H9 (cell line): ENCODE measurements at regions not wholly inside any gene's neighbourhood (a gene's known extent, or its start where the extent isn't known, plus 50 kb on each side); places are given as distances from the start of the nearest gene placed in this dataset.

ENCODE experiments used
- DNase-seq: peaks from one replicate; pipeline ENCODE4 v3.0.0-alpha.2; 2017
- H2AFZ ChIP-seq: one replicate; pipeline ENCODE4 v1.6.1; 2013; ENCODE audit warnings: mild to moderate bottlenecking, low read length, control low read depth, moderate library complexity
- H2AK5ac ChIP-seq: 2 replicates; pipeline ENCODE4 v1.6.1; 2013; ENCODE audit warnings: low read length, control low read depth, mixed read lengths; ENCODE audit not compliant: insufficient read length
- H2BK120ac ChIP-seq: one replicate; pipeline ENCODE4 v1.6.1; 2013; ENCODE audit warnings: low read depth, mild to moderate bottlenecking, low read length, control low read depth, inconsistent platforms; ENCODE audit not compliant: poor library complexity, severe bottlenecking
- H2BK12ac ChIP-seq: 2 replicates; pipeline ENCODE4 v1.6.1; 2013; ENCODE audit warnings: low read length, control low read depth, mixed read lengths, low read depth; ENCODE audit not compliant: insufficient read length
- H2BK15ac ChIP-seq: 2 replicates; pipeline ENCODE4 v1.6.1; 2013; ENCODE audit warnings: low read depth, low read length, control low read depth
- H2BK20ac ChIP-seq: one replicate; pipeline ENCODE4 v1.6.1; 2013; ENCODE audit warnings: low read depth, mild to moderate bottlenecking, low read length, control low read depth, inconsistent platforms; ENCODE audit not compliant: poor library complexity, severe bottlenecking
- H2BK5ac ChIP-seq: 2 replicates; pipeline ENCODE4 v1.6.1; 2013; ENCODE audit warnings: low read length, control low read depth, mixed read lengths; ENCODE audit not compliant: insufficient read length
- H3K14ac ChIP-seq: 2 replicates; pipeline ENCODE4 v1.6.1; 2013; ENCODE audit warnings: low read length, control low read depth; ENCODE audit not compliant: insufficient read depth
- H3K18ac ChIP-seq: 2 replicates; pipeline ENCODE4 v1.6.1; 2013; ENCODE audit warnings: low read depth, mild to moderate bottlenecking, mixed read lengths, low read length, control low read depth; ENCODE audit not compliant: insufficient read length
- H3K23ac ChIP-seq: 2 replicates; pipeline ENCODE4 v1.6.1; 2013; ENCODE audit warnings: low read length, control low read depth, mixed read lengths, low read depth; ENCODE audit not compliant: insufficient read length
- H3K23me2 ChIP-seq: 2 replicates; pipeline ENCODE4 v1.6.1; 2013; ENCODE audit warnings: low read depth, mild to moderate bottlenecking, mixed read lengths, low read length, control low read depth; ENCODE audit not compliant: insufficient read length, poor library complexity, severe bottlenecking
- H3K27ac ChIP-seq: 2 replicates; pipeline ENCODE4 v1.5.1; 2013; ENCODE audit warnings: low read length, control low read depth, mixed read lengths, low read depth; ENCODE audit not compliant: insufficient read length
- H3K27me3 ChIP-seq: 2 replicates; pipeline ENCODE4 v1.6.1; 2013; ENCODE audit warnings: low read length, control low read depth, inconsistent platforms; ENCODE audit not compliant: insufficient read depth
- H3K4ac ChIP-seq: 2 replicates; pipeline ENCODE4 v1.6.1; 2013; ENCODE audit warnings: low read depth, mild to moderate bottlenecking, control low read depth, inconsistent platforms, low read length, moderate library complexity
- H3K4me1 ChIP-seq: 2 replicates; pipeline ENCODE4 v1.6.1; 2013; ENCODE audit warnings: low read length, control low read depth, inconsistent platforms; ENCODE audit not compliant: insufficient read depth
- H3K4me2 ChIP-seq: 2 replicates; pipeline ENCODE4 v1.6.1; 2013; ENCODE audit warnings: low read length, control low read depth, mixed read lengths; ENCODE audit not compliant: insufficient read length, insufficient read depth
- H3K56ac ChIP-seq: 2 replicates; pipeline ENCODE4 v1.6.1; 2013; ENCODE audit warnings: low read depth, mild to moderate bottlenecking, mixed read lengths, low read length, control low read depth; ENCODE audit not compliant: insufficient read length
- H3K79me1 ChIP-seq: 2 replicates; pipeline ENCODE4 v1.6.1; 2013; ENCODE audit warnings: low read depth, mild to moderate bottlenecking, moderate library complexity, low read length, control low read depth, inconsistent platforms; ENCODE audit not compliant: insufficient read depth, poor library complexity, severe bottlenecking
- H3K79me2 ChIP-seq: 2 replicates; pipeline ENCODE4 v1.6.1; 2013; ENCODE audit warnings: low read length, control low read depth, inconsistent platforms; ENCODE audit not compliant: insufficient read depth
- H3K9ac ChIP-seq: 2 replicates; pipeline ENCODE4 v1.6.1; 2013; ENCODE audit warnings: low read length, control low read depth, mixed read lengths; ENCODE audit not compliant: insufficient read length; ENCODE audit errors: extremely low read depth
- H3K9me3 ChIP-seq: one replicate; pipeline ENCODE4 v1.6.1; 2013; ENCODE audit warnings: low read depth, low read length, inconsistent platforms; ENCODE audit not compliant: control insufficient read depth
- H3T11ph ChIP-seq: one replicate; pipeline ENCODE4 v1.6.1; 2013; ENCODE audit warnings: mild to moderate bottlenecking, low read length, control low read depth, inconsistent platforms
- H4K20me1 ChIP-seq: one replicate; pipeline ENCODE4 v1.6.1; 2013; ENCODE audit not compliant: control insufficient read depth, insufficient read length, insufficient read depth
- H4K5ac ChIP-seq: 2 replicates; pipeline ENCODE4 v1.6.1; 2013; ENCODE audit warnings: low read depth, mild to moderate bottlenecking, mixed read lengths, low read length, control low read depth; ENCODE audit not compliant: insufficient read length
- H4K8ac ChIP-seq: replicated peaks from 2 replicates; pipeline ENCODE4 v1.6.1; 2013; ENCODE audit warnings: low read length, control low read depth, mixed read lengths, low read depth; ENCODE audit not compliant: insufficient read length
- H4K91ac ChIP-seq: 2 replicates; pipeline ENCODE4 v1.6.1; 2013; ENCODE audit warnings: low read depth, mild to moderate bottlenecking, moderate library complexity, mixed read lengths, low read length, control low read depth; ENCODE audit not compliant: insufficient read length
- H3K27ac Mint-ChIP-seq, 3 experiments: 2 replicates in 2 of 3; 3 replicates in 1 of 3; pipeline ENCODE4 v1.8.0; 2020 to 2021; ENCODE audit warnings: mixed read lengths in 3 of 3, mild to moderate bottlenecking in 1 of 3, moderate library complexity in 1 of 3
- H3K27me3 Mint-ChIP-seq: 2 replicates; pipeline ENCODE4 v1.8.0; 2021; ENCODE audit warnings: low read depth, mild to moderate bottlenecking, moderate library complexity, mixed read lengths
- H3K36me3 Mint-ChIP-seq, 3 experiments: 2 replicates in 2 of 3; 3 replicates in 1 of 3; pipeline ENCODE4 v1.8.0; 2020 to 2021; ENCODE audit warnings: low read depth in 3 of 3, mixed read lengths in 3 of 3; ENCODE audit not compliant: insufficient read depth in 1 of 3
- H3K4me1 Mint-ChIP-seq, 2 experiments: 2 replicates each; pipeline ENCODE4 v1.8.0; 2020; ENCODE audit warnings: mixed read lengths in 2 of 2
- H3K4me3 Mint-ChIP-seq, 2 experiments: 2 replicates in 1 of 2; 3 replicates in 1 of 2; pipeline ENCODE4 v1.8.0; 2020 to 2021; ENCODE audit warnings: mild to moderate bottlenecking in 2 of 2, mixed read lengths in 2 of 2, moderate library complexity in 1 of 2
- H3K9me3 Mint-ChIP-seq, 2 experiments: 2 replicates in 1 of 2; 3 replicates in 1 of 2; pipeline ENCODE4 v1.8.0; 2020; ENCODE audit warnings: mild to moderate bottlenecking in 2 of 2, mixed read lengths in 2 of 2, moderate library complexity in 1 of 2
- CTCF ChIP-seq: fragments of 200-600 bp; sonication (generic); conservative IDR thresholded peaks from 3 replicates; pipeline ENCODE4 v1.8.0; 2021; ENCODE audit warnings: antibody characterized with exemption, mild to moderate bottlenecking
- WGBS: extraction: QIAGEN DNeasy Blood & Tissue Kit; methylation state at CpG from one replicate; pipeline ENCODE4 v1.1.7; 2013; ENCODE audit warnings: missing lambda C conversion rate, low lambda C conversion rate, mixed read lengths; ENCODE audit not compliant: insufficient read length; ENCODE audit errors: extremely low coverage; 5-methylcytosine and 5-hydroxymethylcytosine counted together

DNA sequence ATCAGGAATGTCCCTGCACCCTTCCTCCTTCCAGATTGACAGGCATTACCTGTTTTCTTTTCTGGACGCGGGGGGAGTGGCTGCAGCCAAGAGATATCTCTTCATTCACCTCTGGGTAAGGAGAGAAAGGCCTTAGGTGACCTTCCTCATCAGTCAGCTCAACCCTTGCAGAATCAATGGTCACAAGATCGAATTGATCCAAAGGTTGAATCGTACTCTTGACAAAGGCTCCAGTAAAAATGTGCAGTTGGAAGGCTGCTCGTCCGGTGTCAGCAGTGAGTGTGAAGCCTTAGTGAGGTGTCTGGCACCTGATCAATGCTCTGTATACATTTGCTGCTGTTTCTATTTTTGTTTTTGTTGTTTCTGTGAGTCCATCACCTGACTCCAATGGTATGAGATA is 282.6 kb upstream of the AJAP1 start:
- no peak for TF ChIP-seq CTCF
- Histone ChIP-seq H3T11ph (no peak overlapping the region), H3K9me3 (no peaks in the 10 kb centered on the region), H2BK5ac (no peak overlapping the region), H2BK15ac (no peak overlapping the region), H3K27me3 (no peaks in the 10 kb centered on the region), H2BK12ac (no peak overlapping the region), H3K23me2 (no peaks in the 10 kb centered on the region), H2AFZ (no peak overlapping the region), H4K8ac (no peak overlapping the region), H3K4me1 (peaks cover 2% of the 10 kb centered on the region; the same call in 1 of the 2 replicates), H3K27ac (no peak overlapping the region), H2BK120ac (no peak overlapping the region), H4K20me1 (no peaks in the 10 kb centered on the region), H3K4me2 (no peak overlapping the region), H4K91ac (no peak overlapping the region), H3K79me2 (no peaks in the 10 kb centered on the region), H3K23ac (no peak overlapping the region), H3K9ac (no peak overlapping the region), H4K5ac (no peak overlapping the region), H3K56ac (no peak overlapping the region), H3K79me1 (no peaks in the 10 kb centered on the region), H2BK20ac (no peak overlapping the region), H3K4ac (no peak overlapping the region), H2AK5ac (no peak overlapping the region), H3K18ac (no peak overlapping the region), H3K14ac (no peak overlapping the region)
- Mint-ChIP-seq H3K4me1 (peaks cover 0 to 4% of the 10 kb centered on the region in 2 experiments; a peak in 1 of 4 replicates), H3K27me3 (no peaks in the 10 kb centered on the region; the same call in 1 of the 2 replicates), H3K4me3 (no peak overlapping the region), H3K9me3 (peaks cover 10 to 12% of the 10 kb centered on the region in 2 experiments; a peak in 4 of 5 replicates), H3K27ac (no peak overlapping the region), H3K36me3 (peaks cover 0 to 5% (median 0%) of the 10 kb centered on the region in 3 experiments; a peak in 3 of 7 replicates)
- DNase-seq: no peak
- WGBS: no CpG with 5 or more reads among the region's 6 CpGs
